CD4-positive, CD25-positive, alpha-beta regulatory T cell (primary cell): ENCODE measurements at regions not wholly inside any gene's neighbourhood (a gene's known extent, or its start where the extent isn't known, plus 50 kb on each side); places are given as distances from the start of the nearest gene placed in this dataset.

Source experiments
- ATAC-seq, 2 donors: fragments of 150-1000 bp; cut with Tn5 transposase; one replicate each; pipeline ENCODE4 v1.10.0; 2021; ENCODE audit warnings: low read depth in 2 of 2, moderate number of reproducible peaks in 2 of 2, moderate library complexity in 1 of 2
- DNase-seq, 3 donors: peaks; one replicate each; pipeline versions ENCODE4 v3.0.0 to v3.0.0-alpha.2; 2012 to 2022; ENCODE audit warnings: mixed read lengths in 1 of 3
- H3K27ac ChIP-seq: one replicate; pipeline ENCODE4 v1.7.0; 2013; ENCODE audit warnings: mild to moderate bottlenecking, low read length; ENCODE audit not compliant: insufficient read depth, poor library complexity, severe bottlenecking
- H3K27me3 ChIP-seq: one replicate; pipeline ENCODE4 v1.7.0; 2013; ENCODE audit warnings: low read length; ENCODE audit not compliant: control insufficient read depth, insufficient read depth
- H3K36me3 ChIP-seq: one replicate; pipeline ENCODE4 v1.7.0; 2013; ENCODE audit warnings: mild to moderate bottlenecking, low read length, moderate library complexity; ENCODE audit not compliant: control insufficient read depth, insufficient read depth
- H3K4me1 ChIP-seq: 2 replicates; pipeline ENCODE4 v1.7.0; 2013; ENCODE audit warnings: mild to moderate bottlenecking, low read length; ENCODE audit not compliant: insufficient read depth, control insufficient read depth, poor library complexity, severe bottlenecking
- H3K4me3 ChIP-seq: one replicate; pipeline ENCODE4 v1.7.0; 2013; ENCODE audit warnings: low read depth, mild to moderate bottlenecking, low read length, moderate library complexity
- H3K9me3 ChIP-seq, 2 experiments: 1 replicate in 1 of 2; 2 replicates in 1 of 2; pipeline ENCODE4 v1.7.0; 2013; ENCODE audit warnings: low read length in 2 of 2, mild to moderate bottlenecking in 1 of 2, moderate library complexity in 1 of 2; ENCODE audit not compliant: control insufficient read depth in 2 of 2
- H3K27ac Mint-ChIP-seq, 3 donors: one replicate each; pipeline ENCODE4 v1.8.0; 2020 to 2022; ENCODE audit warnings: mild to moderate bottlenecking in 3 of 3, mixed read lengths in 3 of 3, moderate library complexity in 2 of 3
- H3K27me3 Mint-ChIP-seq: one replicate; pipeline ENCODE4 v1.8.0; 2022; ENCODE audit warnings: mild to moderate bottlenecking, mixed read lengths
- H3K36me3 Mint-ChIP-seq: one replicate; pipeline ENCODE4 v1.8.0; 2020; ENCODE audit warnings: mixed read lengths
- H3K4me1 Mint-ChIP-seq, 4 donors: one replicate each; pipeline ENCODE4 v1.8.0; 2020 to 2022; ENCODE audit warnings: mixed read lengths in 4 of 4, mild to moderate bottlenecking in 1 of 4
- H3K4me3 Mint-ChIP-seq, 4 donors: one replicate each; pipeline ENCODE4 v1.8.0; 2020 to 2022; ENCODE audit warnings: mild to moderate bottlenecking in 4 of 4, mixed read lengths in 4 of 4, moderate library complexity in 3 of 4
- H3K9me3 Mint-ChIP-seq, 7 donors: one replicate each; pipeline ENCODE4 v1.8.0; 2020 to 2022; ENCODE audit warnings: mixed read lengths in 7 of 7, mild to moderate bottlenecking in 3 of 7, moderate library complexity in 2 of 7

GRCh38 chr5:155481182-155481581, 467.6 kb downstream of the KIF4B start:
- Mint-ChIP-seq H3K36me3 (no peaks in the 10 kb centered on the region), H3K27me3 (no peaks in the 10 kb centered on the region), H3K9me3 (peaks cover 0 to 4% (median 0%) of the 10 kb centered on the region in 7 donors), H3K4me3 (no peak overlapping the region), H3K27ac (no peak overlapping the region), H3K4me1 (no peaks in the 10 kb centered on the region)
- Histone ChIP-seq H3K36me3 (no peaks in the 10 kb centered on the region), H3K27ac (no peak overlapping the region), H3K27me3 (no peaks in the 10 kb centered on the region), H3K4me1 (no peaks in the 10 kb centered on the region), H3K4me3 (no peak overlapping the region), H3K9me3 (no peaks in the 10 kb centered on the region)
- no peak for ATAC-seq
- DNase-seq, result no peak

GRCh38 chr5:155482428-155482827, 468.9 kb downstream of the KIF4B start:
- H3K9me3 ChIP-seq, result no peaks in the 10 kb centered on the region
- no peak overlapping the region for H3K4me3 Mint-ChIP-seq
- no peak overlapping the region for H3K27ac Mint-ChIP-seq
- no peak for DNase-seq
- H3K36me3 ChIP-seq, result no peaks in the 10 kb centered on the region
- H3K4me1 ChIP-seq, result no peaks in the 10 kb centered on the region
- no peaks in the 10 kb centered on the region for H3K36me3 Mint-ChIP-seq
- no peak for ATAC-seq
- no peak overlapping the region for H3K27ac ChIP-seq
- no peaks in the 10 kb centered on the region for H3K27me3 Mint-ChIP-seq
- H3K4me3 ChIP-seq, result no peak overlapping the region
- no peaks in the 10 kb centered on the region for H3K4me1 Mint-ChIP-seq
- peaks cover 0 to 4% (median 0%) of the 10 kb centered on the region in 7 donors for H3K9me3 Mint-ChIP-seq
- H3K27me3 ChIP-seq, result no peaks in the 10 kb centered on the region

- Mint-ChIP-seq H3K9me3 (peaks cover 0 to 12% (median 2%) of the 10 kb centered on the region in 7 donors), H3K4me1 (no peaks in the 10 kb centered on the region), H3K36me3 (no peaks in the 10 kb centered on the region), H3K27me3 (no peaks in the 10 kb centered on the region), H3K4me3 (no peak overlapping the region), H3K27ac (no peak overlapping the region)
- H3K9me3 ChIP-seq, result no peaks in the 10 kb centered on the region
- no peaks in the 10 kb centered on the region for H3K4me1 ChIP-seq
- H3K27ac ChIP-seq, result no peak overlapping the region
- no peak overlapping the region for H3K4me3 ChIP-seq
- ATAC-seq (no peak), DNase-seq (no peak)
- H3K27me3 ChIP-seq, result no peaks in the 10 kb centered on the region
- H3K36me3 ChIP-seq, result no peaks in the 10 kb centered on the region
These were observed 471.8 kb downstream of the KIF4B start for GRCh38 chr5:155485386-155485785.

- Histone ChIP-seq H3K27me3 (no peaks in the 10 kb centered on the region), H3K9me3 (no peaks in the 10 kb centered on the region), H3K4me3 (no peak overlapping the region), H3K4me1 (no peaks in the 10 kb centered on the region), H3K27ac (no peak overlapping the region), H3K36me3 (no peaks in the 10 kb centered on the region)
- Mint-ChIP-seq H3K4me1 (no peaks in the 10 kb centered on the region), H3K27me3 (no peaks in the 10 kb centered on the region), H3K9me3 (peaks cover 0 to 8% (median 2%) of the 10 kb centered on the region in 7 donors), H3K36me3 (no peaks in the 10 kb centered on the region), H3K27ac (no peak overlapping the region), H3K4me3 (no peak overlapping the region)
- ATAC-seq (no peak), DNase-seq (no peak)
These were observed 476.4 kb downstream of the KIF4B start for GRCh38 chr5:155489949-155490348.

- Histone ChIP-seq H3K27me3 (no peaks in the 10 kb centered on the region), H3K27ac (no peak overlapping the region), H3K4me3 (no peak overlapping the region), H3K4me1 (no peaks in the 10 kb centered on the region), H3K9me3 (no peaks in the 10 kb centered on the region), H3K36me3 (no peaks in the 10 kb centered on the region)
- peaks cover 0 to 8% (median 1%) of the 10 kb centered on the region in 7 donors for H3K9me3 Mint-ChIP-seq
- H3K27me3 Mint-ChIP-seq, result no peaks in the 10 kb centered on the region
- H3K4me1 Mint-ChIP-seq, result no peaks in the 10 kb centered on the region
- no peak overlapping the region for H3K27ac Mint-ChIP-seq
- H3K36me3 Mint-ChIP-seq, result no peaks in the 10 kb centered on the region
- DNase-seq (no peak), ATAC-seq (no peak)
- no peak overlapping the region for H3K4me3 Mint-ChIP-seq
These were observed 478.6 kb downstream of the KIF4B start for GRCh38 chr5:155492191-155492590.

- no peaks in the 10 kb centered on the region for H3K27me3 ChIP-seq
- H3K9me3 Mint-ChIP-seq, result peaks cover 0 to 3% (median 0%) of the 10 kb centered on the region in 7 donors
- H3K36me3 ChIP-seq, result no peaks in the 10 kb centered on the region
- H3K4me1 ChIP-seq, result no peaks in the 10 kb centered on the region
- H3K27ac ChIP-seq, result no peak overlapping the region
- DNase-seq, result no peak
- no peak overlapping the region for H3K4me3 ChIP-seq
- H3K4me1 Mint-ChIP-seq, result no peaks in the 10 kb centered on the region
- no peaks in the 10 kb centered on the region for H3K36me3 Mint-ChIP-seq
- H3K27me3 Mint-ChIP-seq, result no peaks in the 10 kb centered on the region
- H3K4me3 Mint-ChIP-seq, result no peak overlapping the region
- H3K9me3 ChIP-seq, result no peaks in the 10 kb centered on the region
- H3K27ac Mint-ChIP-seq, result no peak overlapping the region
- no peak for ATAC-seq
These were observed 491.1 kb downstream of the KIF4B start for GRCh38 chr5:155504606-155505005.

- Mint-ChIP-seq H3K27ac (no peak overlapping the region), H3K4me1 (no peaks in the 10 kb centered on the region), H3K27me3 (no peaks in the 10 kb centered on the region), H3K36me3 (no peaks in the 10 kb centered on the region), H3K9me3 (peaks cover 0 to 6% (median 1%) of the 10 kb centered on the region in 7 donors), H3K4me3 (no peak overlapping the region)
- H3K36me3 ChIP-seq, result no peaks in the 10 kb centered on the region
- no peak overlapping the region for H3K27ac ChIP-seq
- ATAC-seq (no peak), DNase-seq (no peak)
- H3K4me3 ChIP-seq, result no peak overlapping the region
- H3K27me3 ChIP-seq, result no peaks in the 10 kb centered on the region
- H3K4me1 ChIP-seq, result no peaks in the 10 kb centered on the region
- no peaks in the 10 kb centered on the region for H3K9me3 ChIP-seq
These were observed 493.8 kb downstream of the KIF4B start for GRCh38 chr5:155507363-155507762.

- H3K27ac Mint-ChIP-seq, result no peak overlapping the region
- H3K27me3 ChIP-seq, result no peaks in the 10 kb centered on the region
- no peaks in the 10 kb centered on the region for H3K4me1 ChIP-seq
- DNase-seq (no peak), ATAC-seq (no peak)
- H3K36me3 Mint-ChIP-seq, result no peaks in the 10 kb centered on the region
- H3K4me3 ChIP-seq, result no peak overlapping the region
- H3K36me3 ChIP-seq, result no peaks in the 10 kb centered on the region
- H3K9me3 Mint-ChIP-seq, result peaks cover 0 to 6% (median 1%) of the 10 kb centered on the region in 7 donors
- H3K4me1 Mint-ChIP-seq, result no peaks in the 10 kb centered on the region
- H3K9me3 ChIP-seq, result no peaks in the 10 kb centered on the region
- no peak overlapping the region for H3K4me3 Mint-ChIP-seq
- H3K27ac ChIP-seq, result no peak overlapping the region
- H3K27me3 Mint-ChIP-seq, result no peaks in the 10 kb centered on the region
These were observed 495.1 kb downstream of the KIF4B start for GRCh38 chr5:155508673-155509072.
